ENCODE measurements at regions not wholly inside any gene's neighbourhood (a gene's known extent, or its start where the extent isn't known, plus 50 kb on each side); places are given as distances from the start of the nearest gene placed in this dataset.

- no peak for DNase-seq
Measured at GRCh38 chr1:57722285-57722978, 298.6 kb upstream of the DAB1 start.

GRCh38 chr1:57721001-57721400 lies 297.1 kb upstream of the DAB1 start:
- DNase-seq, result no peak

- no peak for DNase-seq
Measured at GRCh38 chr1:57719274-57719673, 295.4 kb upstream of the DAB1 start.

- no peak for DNase-seq
Measured at GRCh38 chr1:57713501-57713900, 289.6 kb upstream of the DAB1 start.

- DNase-seq, result no peak
Measured at GRCh38 chr1:57712846-57713245, 289.0 kb upstream of the DAB1 start.

GRCh38 chr1:57711326-57711725 lies 287.5 kb upstream of the DAB1 start:
- DNase-seq, result no peak

- no peak for DNase-seq
Measured at GRCh38 chr1:57707631-57708030, 283.8 kb upstream of the DAB1 start.

GRCh38 chr1:57704811-57705210 lies 281.0 kb upstream of the DAB1 start:
- no peak for DNase-seq

GRCh38 chr1:57704231-57704630 lies 280.4 kb upstream of the DAB1 start:
- DNase-seq, result no peak

GRCh38 chr1:57696904-57697303 lies 273.0 kb upstream of the DAB1 start:
- no peak for DNase-seq

GRCh38 chr1:57696043-57696442 lies 272.2 kb upstream of the DAB1 start:
- DNase-seq, result no peak

GRCh38 chr1:57686306-57686705 lies 262.4 kb upstream of the DAB1 start:
- no peak for DNase-seq

GRCh38 chr1:57683037-57683942 lies 259.4 kb upstream of the DAB1 start:
- no peak for DNase-seq

GRCh38 chr1:57678138-57678537 lies 254.3 kb upstream of the DAB1 start:
- no peak for DNase-seq

- no peak for DNase-seq
Measured at GRCh38 chr1:57675776-57676175, 251.9 kb upstream of the DAB1 start.

- no peak for DNase-seq
Measured at GRCh38 chr1:57674801-57675200, 250.9 kb upstream of the DAB1 start.

- no peak for DNase-seq
Measured at GRCh38 chr1:57672346-57673140, 248.7 kb upstream of the DAB1 start.

GRCh38 chr1:57671750-57672149 lies 247.9 kb upstream of the DAB1 start:
- DNase-seq, result no peak

GRCh38 chr1:57659804-57660203 lies 235.9 kb upstream of the DAB1 start:
- DNase-seq, result no peak

- DNase-seq, result no peak
Measured at GRCh38 chr1:57655161-57655560, 231.3 kb upstream of the DAB1 start.

GRCh38 chr1:57644667-57645066 lies 220.8 kb upstream of the DAB1 start:
- DNase-seq, result no peak

- no peak for DNase-seq
Measured at GRCh38 chr1:57638239-57638638, 214.4 kb upstream of the DAB1 start.

- DNase-seq, result no peak
Measured at GRCh38 chr1:57637155-57637554, 213.3 kb upstream of the DAB1 start.
